NCI-H2227 treated with DMSO at 0.1 percent for 48 hours (cell line): ENCODE measurements at regions not wholly inside any gene's neighbourhood (a gene's known extent, or its start where the extent isn't known, plus 50 kb on each side); places are given as distances from the start of the nearest gene placed in this dataset.

Source experiments
- DNase-seq: peaks from one replicate; lab custom pipeline; 2025; lab: John Stamatoyannopoulos, UW

GRCh38 chr4:151983854-151984253, 223.0 kb upstream of the GATB start:
- peak; percentile 8 for DNase-seq

DNA sequence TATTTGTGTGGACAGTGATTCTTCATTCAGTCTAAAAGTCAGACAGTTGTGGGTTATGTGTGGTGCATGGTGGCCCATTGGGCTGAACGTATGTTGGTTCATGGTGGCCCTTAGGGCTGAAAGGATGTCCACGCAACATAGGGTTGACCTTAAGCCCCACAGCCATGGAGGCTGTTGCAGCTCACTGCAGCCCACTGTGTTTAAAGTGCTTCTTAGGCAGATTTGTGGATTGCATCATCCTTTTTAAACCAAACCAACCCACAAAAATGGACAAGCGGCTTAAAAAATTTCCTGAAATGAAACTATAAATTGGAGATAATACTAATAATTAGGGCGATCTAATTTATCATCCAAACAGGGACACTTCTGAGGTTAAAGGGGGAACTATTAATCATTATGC, 219.0 kb upstream of the GATB start:
- DNase-seq, result no peak

DNA sequence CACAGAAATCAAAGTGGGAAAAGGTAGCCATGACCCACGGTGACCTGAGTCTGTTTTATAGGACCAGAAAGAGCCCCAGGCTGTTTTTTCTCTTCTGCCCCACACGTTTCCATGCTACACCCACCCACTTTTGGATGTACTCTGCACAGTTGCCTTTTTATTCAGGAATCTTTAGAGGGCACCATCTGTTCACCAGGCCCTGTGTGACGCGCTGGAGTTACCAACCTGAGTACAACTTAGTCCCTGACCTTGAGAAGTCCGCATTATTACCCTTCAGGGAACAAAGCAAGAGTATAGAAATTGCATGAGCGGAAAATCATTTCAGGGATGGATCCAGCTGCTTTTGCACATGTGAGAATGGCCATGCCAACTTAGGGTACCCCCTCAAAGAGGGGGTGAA, 207.8 kb upstream of the GATB start:
- no peak for DNase-seq

DNA sequence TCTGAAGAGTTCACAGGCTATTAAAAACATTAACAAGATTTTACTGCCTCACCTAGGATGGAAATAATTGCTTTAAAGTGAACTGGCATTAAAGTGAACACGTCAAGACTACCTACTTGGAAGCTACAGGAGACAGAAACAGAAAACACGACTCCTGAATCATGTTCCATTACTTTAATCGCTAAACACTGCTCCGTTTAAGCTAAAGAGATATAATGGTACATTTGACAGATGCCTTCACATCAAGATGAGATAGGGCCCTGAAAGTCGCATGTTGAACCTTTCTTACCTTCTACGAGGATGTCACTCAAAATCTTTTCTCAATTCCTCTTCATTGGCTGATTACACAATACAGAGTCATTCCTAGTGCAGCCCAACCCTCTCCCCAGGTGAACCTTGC, 206.3 kb upstream of the GATB start:
- DNase-seq, result no peak

DNA sequence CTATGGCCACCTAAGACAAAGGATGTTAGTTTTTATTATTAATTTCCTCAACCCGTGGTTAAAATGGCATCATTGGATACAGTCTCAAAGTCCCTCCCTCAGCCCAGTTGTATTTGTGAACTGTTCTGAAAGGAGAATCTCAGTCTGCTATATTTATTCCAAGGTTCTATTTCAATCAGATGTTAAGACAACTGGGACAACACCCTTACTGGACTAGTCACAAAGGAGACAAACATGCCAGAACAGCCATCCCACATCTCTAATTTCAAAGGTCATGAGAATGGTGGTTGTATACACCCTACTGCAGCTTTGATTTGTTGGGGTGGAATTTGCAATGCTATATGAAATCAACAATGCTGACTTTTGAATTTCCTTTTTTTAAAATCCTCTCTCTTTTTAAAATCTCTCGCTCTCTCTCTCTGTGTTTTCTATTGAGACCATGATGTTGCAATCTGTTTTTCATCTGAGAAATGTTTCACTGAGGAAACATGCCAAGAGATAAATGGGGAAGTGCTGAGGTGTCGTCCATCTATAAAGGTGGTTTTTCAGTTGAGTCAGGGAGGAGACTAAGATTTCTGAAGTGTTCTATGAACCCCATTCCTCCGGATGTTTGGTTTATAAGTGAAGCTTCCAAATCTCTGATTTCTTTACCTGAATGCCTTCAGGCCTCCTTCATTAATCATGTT, 201.5 kb upstream of the GATB start:
- no peak for DNase-seq

GRCh38 chr4:151961456-151961855, 200.6 kb upstream of the GATB start:
- DNase-seq, result no peak

DNA sequence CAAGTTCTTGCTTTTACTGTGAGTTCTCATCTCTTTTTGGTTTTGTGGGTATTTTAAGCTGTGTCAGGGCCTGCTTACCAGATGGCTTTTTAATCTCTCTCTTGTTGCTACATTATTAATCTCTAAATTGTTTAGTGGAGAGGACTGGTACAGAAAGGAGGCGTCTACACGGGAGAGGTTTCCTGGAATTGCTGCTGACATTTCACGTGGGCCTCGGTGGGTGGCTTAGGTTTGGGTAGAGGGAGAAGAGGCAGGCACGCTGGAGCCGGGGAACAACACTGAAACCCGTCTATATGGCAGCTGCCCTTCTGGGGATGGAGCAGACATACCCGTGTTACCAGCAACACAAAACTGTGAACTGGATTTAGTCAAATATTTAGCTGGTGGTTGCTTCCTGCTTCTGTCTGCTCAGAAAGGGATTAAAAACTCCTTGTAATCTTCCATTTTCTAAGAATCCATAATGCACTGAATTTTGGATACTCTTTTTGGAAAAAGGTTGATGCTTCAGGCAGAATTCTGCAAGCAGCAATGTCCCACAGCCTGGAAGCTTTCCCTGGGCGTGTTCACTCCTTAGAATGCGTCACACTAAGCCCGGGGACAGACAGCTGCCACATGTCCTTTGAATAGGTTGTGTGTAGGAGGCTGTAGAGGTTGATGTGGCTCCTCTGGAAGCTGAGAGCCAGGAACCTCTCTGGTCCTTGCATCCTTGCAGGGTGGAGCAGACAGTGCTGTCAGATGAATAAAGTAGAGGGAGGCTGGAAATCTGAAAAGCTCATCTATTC, 199.8 kb upstream of the GATB start:
- DNase-seq, result no peak

DNA sequence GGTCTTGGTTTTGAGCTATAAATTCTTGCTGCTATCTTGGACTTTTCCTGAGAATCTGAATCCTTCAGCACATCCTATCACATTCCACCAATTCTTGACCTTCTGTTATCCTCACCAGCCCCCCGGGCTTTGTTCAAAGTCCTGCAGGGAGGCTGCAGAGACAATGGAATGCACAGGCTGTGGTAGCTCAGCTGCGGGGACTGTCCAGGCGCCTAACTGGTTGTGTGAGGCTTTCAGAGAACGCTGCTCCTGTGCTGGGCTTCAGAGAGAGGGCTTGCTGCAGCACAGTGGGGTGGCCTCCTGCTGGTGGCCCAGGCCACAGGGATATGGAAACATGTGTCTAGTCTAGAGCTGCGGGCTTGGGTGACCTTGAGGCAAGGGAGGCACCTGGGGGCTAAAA, 196.3 kb upstream of the GATB start:
- no peak for DNase-seq

DNA sequence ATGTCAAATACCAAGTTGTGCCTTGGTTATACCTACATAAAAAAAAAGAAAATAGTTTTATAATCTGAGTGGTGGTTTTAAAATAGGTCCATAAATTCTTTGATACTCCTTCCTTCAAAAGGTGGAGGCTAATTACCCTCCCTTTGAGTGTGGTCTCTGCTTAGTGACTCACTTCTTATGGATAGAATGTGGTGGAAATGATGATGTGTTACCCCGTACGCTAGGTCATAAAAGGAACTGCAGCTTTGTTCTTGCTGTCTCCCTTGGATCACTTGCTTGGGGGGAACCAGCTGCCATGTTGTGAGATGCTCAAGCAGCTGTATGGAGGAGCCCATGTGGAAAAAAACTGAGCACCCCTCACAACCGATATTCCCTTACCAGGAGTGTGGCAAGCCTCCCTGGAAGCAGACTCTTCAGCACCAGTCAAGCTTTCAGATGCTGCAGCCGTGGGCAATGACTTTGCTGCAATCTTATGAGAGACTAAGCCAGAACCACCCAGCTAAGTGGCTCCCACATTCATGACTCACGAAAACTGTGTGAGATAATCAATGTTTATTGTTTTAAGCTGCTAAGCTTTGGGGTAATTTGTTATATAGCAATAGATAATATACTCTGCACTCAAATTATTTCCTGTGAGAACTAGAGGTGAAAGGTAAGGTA, 195.0 kb upstream of the GATB start:
- no peak for DNase-seq

DNA sequence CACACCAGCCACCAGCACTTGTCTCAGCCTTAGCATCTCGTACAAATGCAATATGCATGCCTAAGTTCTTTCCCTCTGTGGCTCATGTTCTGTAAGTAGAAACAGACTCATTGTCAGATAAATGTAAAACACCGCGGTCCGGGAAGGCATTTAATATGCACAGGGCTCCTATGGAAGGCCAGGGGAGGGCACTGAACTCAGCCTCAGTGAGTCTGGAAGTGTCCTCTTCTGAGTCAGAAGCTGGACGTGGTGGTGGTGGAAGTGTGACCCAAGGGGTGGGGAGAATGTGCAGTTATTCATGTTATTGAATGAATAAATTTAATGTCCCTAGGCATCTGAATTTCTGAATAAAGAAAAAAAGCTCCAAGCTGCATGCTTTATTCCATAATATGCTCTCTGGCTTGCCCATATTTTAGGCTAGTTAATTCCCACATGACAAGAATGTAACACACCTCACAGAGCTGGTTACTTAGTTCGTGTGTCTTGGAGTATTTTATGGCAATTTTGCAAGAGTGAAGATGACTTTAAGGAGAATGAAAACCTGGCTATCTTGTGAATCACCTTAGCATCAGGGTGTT, 193.1 kb upstream of the GATB start:
- no peak for DNase-seq

GRCh38 chr4:151953312-151953711, 192.5 kb upstream of the GATB start:
- no peak for DNase-seq

- DNase-seq, result no peak
These were observed 192.0 kb upstream of the GATB start for GRCh38 chr4:151952711-151953254.

DNA sequence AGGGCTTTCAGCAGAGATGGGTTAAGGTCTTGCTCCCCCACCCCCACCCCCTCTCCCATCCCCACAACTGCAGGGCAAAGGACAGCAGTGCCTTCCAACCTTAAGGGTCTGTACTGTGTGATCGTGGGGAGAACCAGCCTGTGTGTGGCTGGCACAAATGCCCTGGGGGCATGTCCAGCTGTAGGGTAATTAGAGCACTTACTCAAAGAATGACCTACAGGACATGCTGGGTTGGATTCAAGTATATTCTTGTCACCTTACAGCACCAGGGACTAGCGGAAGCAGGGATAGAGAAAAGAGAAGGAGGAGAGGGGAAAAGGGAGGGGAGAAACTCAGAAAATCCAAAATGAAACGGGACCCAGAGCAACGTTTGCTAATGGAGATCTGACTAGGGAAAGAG, 191.3 kb upstream of the GATB start:
- no peak for DNase-seq

DNA sequence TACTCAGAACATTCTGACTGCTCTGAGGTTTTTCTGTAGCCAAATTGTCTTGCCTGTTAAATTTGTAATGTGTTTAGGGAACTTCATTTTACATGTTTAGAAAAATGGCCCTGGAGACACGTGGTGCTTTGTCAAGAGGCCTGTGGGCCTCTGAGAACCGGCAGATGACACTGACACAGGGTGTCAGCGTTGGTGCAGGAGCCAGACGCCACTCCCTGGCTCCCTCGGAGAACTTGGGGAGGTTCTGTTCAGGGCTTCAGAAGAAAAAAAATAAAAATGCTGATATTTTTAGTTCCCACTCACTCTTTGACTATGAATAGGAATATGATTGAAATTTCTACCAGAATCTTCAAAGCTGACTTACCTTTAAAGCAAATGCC, 190.9 kb upstream of the GATB start:
- no peak for DNase-seq

DNA sequence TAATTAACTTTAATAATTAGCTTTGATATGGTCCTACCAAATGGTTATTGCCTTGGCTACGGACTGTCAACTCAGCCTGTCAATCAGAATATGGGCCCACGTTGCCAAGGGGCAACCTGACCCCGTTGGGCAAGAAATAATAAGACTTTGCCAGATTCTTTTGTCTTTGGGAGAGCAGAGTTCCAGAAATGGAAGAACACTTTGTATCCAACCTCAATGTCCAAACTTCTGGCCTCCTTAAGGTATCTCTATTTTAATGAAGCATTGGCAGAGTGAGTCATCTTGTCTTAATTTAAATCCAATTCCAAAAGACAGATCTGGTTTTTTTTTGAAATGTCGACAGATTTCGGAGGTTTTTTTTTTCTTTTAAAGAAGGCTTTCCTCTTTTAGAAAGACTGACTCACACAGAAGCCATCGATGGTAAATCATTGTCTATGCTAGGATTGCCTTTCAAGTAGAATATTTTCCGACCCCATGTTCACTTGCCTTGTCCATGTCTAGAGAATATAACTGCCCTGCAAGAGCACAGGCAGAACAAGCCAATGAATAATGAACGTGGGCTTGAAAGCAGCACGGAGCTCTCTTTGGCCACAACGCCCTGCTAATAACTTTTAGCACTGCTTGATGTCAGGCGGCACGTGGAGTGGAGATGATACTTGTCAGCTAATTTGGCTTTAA, 190.3 kb upstream of the GATB start:
- DNase-seq, result no peak

- DNase-seq, result no peak
These were observed 187.7 kb upstream of the GATB start for GRCh38 chr4:151948351-151949016.

DNA sequence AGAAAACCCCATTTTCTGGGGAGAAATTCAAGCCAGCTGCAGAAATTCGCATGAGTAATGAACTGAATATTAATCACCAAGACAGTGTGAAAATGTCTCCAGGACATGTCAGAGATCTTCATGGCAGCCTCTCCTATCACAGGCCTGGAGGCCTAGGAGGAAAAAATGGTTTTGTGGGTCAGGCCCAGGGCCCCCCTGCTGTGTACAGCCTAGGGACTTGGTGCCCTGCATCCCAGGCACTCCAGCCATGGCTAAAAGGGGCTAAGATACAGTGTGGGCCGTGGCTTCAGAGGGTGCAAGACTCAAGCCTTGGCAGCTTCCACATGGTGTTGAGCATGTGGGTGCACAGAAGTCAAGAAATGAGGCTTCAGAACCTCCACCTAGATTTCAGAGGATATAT, 185.9 kb upstream of the GATB start:
- DNase-seq, result no peak

- no peak for DNase-seq
These were observed 182.2 kb upstream of the GATB start for GRCh38 chr4:151942971-151943370.

- DNase-seq, result no peak
These were observed 180.3 kb upstream of the GATB start for GRCh38 chr4:151940926-151941617.

DNA sequence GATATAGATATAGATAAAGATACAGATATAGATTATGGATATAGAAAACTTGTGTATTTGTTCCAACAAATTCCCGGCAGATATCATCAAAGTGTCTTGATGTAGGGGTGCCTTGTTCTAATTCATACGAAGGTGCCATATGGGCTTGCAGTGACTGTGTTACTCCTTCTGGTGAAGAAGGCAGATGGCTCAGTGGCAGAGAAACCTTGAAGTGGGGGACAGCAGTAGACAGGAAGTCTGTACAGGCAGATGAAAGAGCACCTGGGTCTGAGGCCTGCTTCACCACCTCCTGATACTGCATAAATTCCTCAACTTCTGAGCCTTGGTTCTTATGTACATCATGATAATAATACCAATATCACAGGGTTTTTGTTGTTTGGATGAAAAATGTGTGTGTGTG, 179.5 kb upstream of the GATB start:
- DNase-seq, result no peak

DNA sequence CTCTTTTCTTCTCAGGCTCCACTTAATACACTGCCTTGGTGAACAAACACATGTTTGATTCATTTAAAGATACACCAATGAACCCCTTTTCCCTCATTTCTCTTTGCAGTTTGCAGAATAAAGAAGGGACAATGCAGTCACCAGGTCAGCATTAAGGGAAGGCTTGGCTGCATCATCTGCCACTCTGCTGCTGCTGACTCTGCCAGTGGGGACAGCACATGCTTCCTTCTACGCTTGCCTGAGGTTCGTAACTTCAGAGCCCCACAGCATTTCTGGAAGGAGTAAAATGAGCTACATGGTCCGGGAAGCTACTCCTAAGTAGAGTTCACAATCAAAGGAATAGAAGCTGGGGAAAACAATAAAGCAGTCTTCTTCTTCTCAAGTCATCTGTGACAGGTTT, 178.9 kb upstream of the GATB start:
- no peak for DNase-seq
